Erythroblast (primary cell): ENCODE measurements at regions not wholly inside any gene's neighbourhood (a gene's known extent, or its start where the extent isn't known, plus 50 kb on each side); places are given as distances from the start of the nearest gene placed in this dataset.
"Not testable (repeated sequence)": the region's sequence is repeated elsewhere in the genome, so short reads cannot be mapped to it uniquely, and the experiment has no call there.

Experiments
- DNase-seq, 2 experiments: peaks; one replicate each; lab custom pipeline; 2025; lab: John Stamatoyannopoulos, UW
- GATA1 ChIP-seq: IDR thresholded peaks from 2 replicates; pipeline ENCODE4 v1.6.1; 2011; ENCODE audit warnings: low read depth, mild to moderate bottlenecking, control low read depth, low read length, moderate library complexity
- POLR2A ChIP-seq: IDR thresholded peaks from 2 replicates; pipeline ENCODE4 v1.6.1; 2011; ENCODE audit warnings: mild to moderate bottlenecking, low read length

GRCh38 chr15:53068636-53069035 lies 278.5 kb upstream of the ONECUT1 start:
- no peak for TF ChIP-seq POLR2A
- TF ChIP-seq GATA1, result no peak
- no peak for DNase-seq

GRCh38 chr15:53059273-53060043 lies 269.3 kb upstream of the ONECUT1 start:
- TF ChIP-seq POLR2A (no peak), GATA1 (no peak)

GRCh38 chr15:53046153-53046790 lies 256.1 kb upstream of the ONECUT1 start:
- TF ChIP-seq GATA1, result no peak
- no peak for TF ChIP-seq POLR2A
- no peak for DNase-seq

More at GRCh38 chr15:53059273-53060043, 269.3 kb upstream of the ONECUT1 start:
- no peak for DNase-seq

GRCh38 chr15:53038655-53038941 lies 248.5 kb upstream of the ONECUT1 start:
- TF ChIP-seq GATA1 (no peak), POLR2A (no peak)
- DNase-seq, result no peak

- TF ChIP-seq GATA1 (no peak), POLR2A (no peak)
- DNase-seq, result no peak
Observed at GRCh38 chr15:53037904-53038654, 247.9 kb upstream of the ONECUT1 start.

- TF ChIP-seq GATA1, result no peak
- no peak for TF ChIP-seq POLR2A
- no peak for DNase-seq
Observed at GRCh38 chr15:53036641-53037040, 246.5 kb upstream of the ONECUT1 start.

- DNase-seq, result no peak
- TF ChIP-seq GATA1 (no peak), POLR2A (no peak)
Observed at GRCh38 chr15:53034767-53035245, 244.7 kb upstream of the ONECUT1 start.

GRCh38 chr15:53033709-53034108 lies 243.6 kb upstream of the ONECUT1 start:
- TF ChIP-seq GATA1 (no peak), POLR2A (no peak)
- DNase-seq, result no peak

- DNase-seq, result no peak
Observed at GRCh38 chr15:53031469-53031868, 241.3 kb upstream of the ONECUT1 start.

GRCh38 chr15:53022788-53023187 lies 232.7 kb upstream of the ONECUT1 start:
- DNase-seq, result no peak
- TF ChIP-seq GATA1, result no peak
- no peak for TF ChIP-seq POLR2A

More at GRCh38 chr15:53031469-53031868, 241.3 kb upstream of the ONECUT1 start:
- TF ChIP-seq POLR2A (no peak), GATA1 (no peak)

- TF ChIP-seq POLR2A (no peak), GATA1 (no peak)
- DNase-seq, result no peak
Observed at GRCh38 chr15:53013329-53013728, 223.2 kb upstream of the ONECUT1 start.

GRCh38 chr15:53011779-53012178 lies 221.6 kb upstream of the ONECUT1 start:
- DNase-seq, result not testable (repeated sequence)

- TF ChIP-seq GATA1 (no peak), POLR2A (no peak)
- DNase-seq, result no peak
Observed at GRCh38 chr15:53009093-53009492, 219.0 kb upstream of the ONECUT1 start.

- no peak for DNase-seq
- no peak for TF ChIP-seq POLR2A
- TF ChIP-seq GATA1, result no peak
Observed at GRCh38 chr15:53000409-53000808, 210.3 kb upstream of the ONECUT1 start.
